ENCODE measurements at regions not wholly inside any gene's neighbourhood (a gene's known extent, or its start where the extent isn't known, plus 50 kb on each side); places are given as distances from the start of the nearest gene placed in this dataset.
"Not testable (repeated sequence)": the region's sequence is repeated elsewhere in the genome, so short reads cannot be mapped to it uniquely, and the experiment has no call there.

- intact Hi-C loops (cut with DNase I); H3K4me1 ChIP-seq; H3K27me3 ChIP-seq; H3K9me3 ChIP-seq; H3K4me3 ChIP-seq; H3K27ac ChIP-seq; DNase-seq; H3K36me3 ChIP-seq; ATAC-seq: not testable (repeated sequence)
- no CpG with 5 or more reads among the region's 2 CpGs for whole genome bisulfite sequencing (ENCODE audit: insufficient coverage, low coverage, low lambda C conversion rate, missing lambda C conversion rate)
Measured at GRCh38 chr1:761791-762190, 75.3 kb upstream of the OR4F16 start.

GRCh38 chr1:771449-771848 lies 85.0 kb upstream of the OR4F16 start:
- H3K4me1 ChIP-seq; H3K36me3 ChIP-seq; H3K9me3 ChIP-seq; intact Hi-C loops (cut with DNase I); H3K27ac ChIP-seq; ATAC-seq; H3K27me3 ChIP-seq; H3K4me3 ChIP-seq: not testable (repeated sequence)
- 70% methylated on average over 2 of the region's 8 CpGs for WGBS (ENCODE audit: insufficient coverage, low coverage, low lambda C conversion rate, missing lambda C conversion rate)
- DNase-seq: peak in 2 of 3 donors; percentile 46 to 56

- 77% methylated on average over 11 of the region's 23 CpGs for WGBS (ENCODE audit: insufficient coverage, low coverage, low lambda C conversion rate, missing lambda C conversion rate)
- H3K4me1 ChIP-seq; intact Hi-C loops (cut with DNase I); H3K9me3 ChIP-seq; H3K36me3 ChIP-seq; ATAC-seq; H3K27me3 ChIP-seq: not testable (repeated sequence)
- Histone ChIP-seq H3K27ac (peak overlapping the region in 2 of 3 donors; percentile 58 to 74), H3K4me3 (peak overlapping the region; percentile 55 to 70 (median 61))
- DNase-seq: peak in 2 of 3 donors; percentile 14 to 41
Measured at GRCh38 chr1:777480-778180, 91.2 kb upstream of the OR4F16 start.

- H3K27me3 ChIP-seq; H3K4me1 ChIP-seq; H3K9me3 ChIP-seq; H3K36me3 ChIP-seq; intact Hi-C loops (cut with DNase I): not testable (repeated sequence)
- TF ChIP-seq CTCF (IDR thresholded peaks at IDR 0.05) (peak; percentile 36 to 56 (median 47)), POLR2A (IDR thresholded peaks at IDR 0.05) (peak; percentile 87)
- DNase-seq (peak; percentile 99), ATAC-seq (peak; percentile 100)
- Histone ChIP-seq H3K27ac (peak overlapping the region; percentile 58 to 78 (median 74)), H3K4me3 (peak overlapping the region; percentile 55 to 70 (median 61))
- 0% methylated on average over 2 of the region's 65 CpGs for WGBS (ENCODE audit: insufficient coverage, low coverage, low lambda C conversion rate, missing lambda C conversion rate)
Measured at GRCh38 chr1:778451-779278, 92.2 kb upstream of the OR4F16 start.

- H3K4me3 ChIP-seq: peak overlapping the region; percentile 12 to 70 (median 61)
- H3K36me3 ChIP-seq; H3K27me3 ChIP-seq; intact Hi-C loops (cut with DNase I); H3K4me1 ChIP-seq; ATAC-seq; H3K9me3 ChIP-seq: not testable (repeated sequence)
- peak; percentile 40 to 54 (median 53) for DNase-seq
- 20% methylated on average over 9 of the region's 13 CpGs for WGBS (ENCODE audit: insufficient coverage, low coverage, low lambda C conversion rate, missing lambda C conversion rate)
- peak overlapping the region in 1 of 3 donors; percentile 48 for H3K27ac ChIP-seq
Measured at GRCh38 chr1:779621-780020, 93.2 kb upstream of the OR4F16 start.

- intact Hi-C loops (cut with DNase I): no loop called here
- H3K27me3 ChIP-seq: no peaks in the 10 kb centered on the region
- 86% methylated on average over 13 of the region's 13 CpGs for WGBS (ENCODE audit: insufficient coverage, low coverage, low lambda C conversion rate, missing lambda C conversion rate)
- no peaks in the 10 kb centered on the region for H3K9me3 ChIP-seq
- TF ChIP-seq POLR2A (IDR thresholded peaks at IDR 0.05): no peak
- TF ChIP-seq CTCF (IDR thresholded peaks at IDR 0.05): no peak
- H3K4me3 ChIP-seq: no peak overlapping the region
- no peaks in the 10 kb centered on the region for H3K36me3 ChIP-seq
- no peak for ATAC-seq
- no peak overlapping the region for H3K27ac ChIP-seq
- DNase-seq: no peak
- no peaks in the 10 kb centered on the region for H3K4me1 ChIP-seq
Measured at GRCh38 chr1:788835-789234, 102.4 kb upstream of the OR4F16 start.

GRCh38 chr1:789606-790005 lies 103.2 kb upstream of the OR4F16 start:
- intact Hi-C loops (cut with DNase I); ATAC-seq; H3K9me3 ChIP-seq; H3K4me1 ChIP-seq; H3K4me3 ChIP-seq; DNase-seq; H3K36me3 ChIP-seq; H3K27me3 ChIP-seq; H3K27ac ChIP-seq: not testable (repeated sequence)
- 87% methylated on average over 17 of the region's 17 CpGs for WGBS (ENCODE audit: insufficient coverage, low coverage, low lambda C conversion rate, missing lambda C conversion rate)

GRCh38 chr1:790388-790930 lies 104.0 kb upstream of the OR4F16 start:
- DNase-seq; ATAC-seq; H3K4me3 ChIP-seq; H3K27ac ChIP-seq; H3K36me3 ChIP-seq; H3K27me3 ChIP-seq; H3K4me1 ChIP-seq; H3K9me3 ChIP-seq; intact Hi-C loops (cut with DNase I): not testable (repeated sequence)
- WGBS (ENCODE audit: insufficient coverage, low coverage, low lambda C conversion rate, missing lambda C conversion rate): 74% methylated on average over 10 of the region's 10 CpGs

- H3K27ac ChIP-seq; ATAC-seq; H3K36me3 ChIP-seq; H3K27me3 ChIP-seq; H3K4me1 ChIP-seq; H3K4me3 ChIP-seq; H3K9me3 ChIP-seq; intact Hi-C loops (cut with DNase I); DNase-seq: not testable (repeated sequence)
- 100% methylated on average over 2 of the region's 6 CpGs for WGBS (ENCODE audit: insufficient coverage, low coverage, low lambda C conversion rate, missing lambda C conversion rate)
Measured at GRCh38 chr1:794310-794709, 107.9 kb upstream of the OR4F16 start.

All from right lobe of liver (tissue), 6 donors.